ENCODE measurements at regions not wholly inside any gene's neighbourhood (a gene's known extent, or its start where the extent isn't known, plus 50 kb on each side); places are given as distances from the start of the nearest gene placed in this dataset.
A peak's percentile ranks its signal among the peaks of the same experiment; 100 is the strongest.

DNA sequence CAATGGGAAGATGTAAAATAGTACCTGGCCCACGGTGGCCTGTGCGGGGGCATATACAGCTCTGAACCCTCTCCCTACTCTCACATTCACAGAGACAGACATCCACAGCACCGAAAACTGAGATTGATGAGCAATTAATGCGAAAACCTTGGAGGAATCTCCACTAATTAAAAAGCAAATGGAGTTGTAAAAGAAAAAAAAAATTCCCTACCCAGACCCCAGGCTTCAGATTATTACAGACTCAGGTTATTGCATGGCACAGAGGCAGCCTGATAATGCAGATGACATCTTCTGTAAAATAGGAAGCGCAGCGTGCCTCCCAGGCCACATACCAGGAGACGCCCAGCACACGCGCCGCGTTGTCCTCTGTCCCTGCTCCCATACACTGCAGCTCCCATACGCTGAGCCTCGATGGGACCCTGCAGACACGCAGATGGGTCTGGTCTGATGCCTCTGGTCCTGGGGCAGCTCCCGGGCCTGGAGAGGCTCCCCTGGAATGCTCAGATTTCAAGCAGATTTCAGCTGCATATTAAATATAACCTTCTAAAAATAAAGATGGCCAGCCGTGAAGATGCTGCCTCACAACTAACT is 496.1 kb upstream of the MYT1L start:
- DNase-seq: no peak
- TF ChIP-seq, protein P1, sequence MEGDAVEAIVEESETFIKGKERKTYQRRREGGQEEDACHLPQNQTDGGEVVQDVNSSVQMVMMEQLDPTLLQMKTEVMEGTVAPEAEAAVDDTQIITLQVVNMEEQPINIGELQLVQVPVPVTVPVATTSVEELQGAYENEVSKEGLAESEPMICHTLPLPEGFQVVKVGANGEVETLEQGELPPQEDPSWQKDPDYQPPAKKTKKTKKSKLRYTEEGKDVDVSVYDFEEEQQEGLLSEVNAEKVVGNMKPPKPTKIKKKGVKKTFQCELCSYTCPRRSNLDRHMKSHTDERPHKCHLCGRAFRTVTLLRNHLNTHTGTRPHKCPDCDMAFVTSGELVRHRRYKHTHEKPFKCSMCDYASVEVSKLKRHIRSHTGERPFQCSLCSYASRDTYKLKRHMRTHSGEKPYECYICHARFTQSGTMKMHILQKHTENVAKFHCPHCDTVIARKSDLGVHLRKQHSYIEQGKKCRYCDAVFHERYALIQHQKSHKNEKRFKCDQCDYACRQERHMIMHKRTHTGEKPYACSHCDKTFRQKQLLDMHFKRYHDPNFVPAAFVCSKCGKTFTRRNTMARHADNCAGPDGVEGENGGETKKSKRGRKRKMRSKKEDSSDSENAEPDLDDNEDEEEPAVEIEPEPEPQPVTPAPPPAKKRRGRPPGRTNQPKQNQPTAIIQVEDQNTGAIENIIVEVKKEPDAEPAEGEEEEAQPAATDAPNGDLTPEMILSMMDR (IDR thresholded peaks at IDR 0.05; ENCODE audit: partially characterized antibody, unreplicated experiment): no peak
- Mint-ChIP-seq H3K4me3 (ENCODE audit: unreplicated experiment) (no peak overlapping the region), H3K27me3 (ENCODE audit: unreplicated experiment) (no peaks in the 10 kb centered on the region), H3K4me1 (ENCODE audit: low read depth, unreplicated experiment) (peaks cover 5% of the 10 kb centered on the region), H3K36me3 (ENCODE audit: unreplicated experiment) (peaks cover 11% of the 10 kb centered on the region), H3K9me3 (ENCODE audit: unreplicated experiment) (peaks cover 10% of the 10 kb centered on the region), H3K27ac (ENCODE audit: unreplicated experiment) (peak overlapping the region; percentile 39)

DNA sequence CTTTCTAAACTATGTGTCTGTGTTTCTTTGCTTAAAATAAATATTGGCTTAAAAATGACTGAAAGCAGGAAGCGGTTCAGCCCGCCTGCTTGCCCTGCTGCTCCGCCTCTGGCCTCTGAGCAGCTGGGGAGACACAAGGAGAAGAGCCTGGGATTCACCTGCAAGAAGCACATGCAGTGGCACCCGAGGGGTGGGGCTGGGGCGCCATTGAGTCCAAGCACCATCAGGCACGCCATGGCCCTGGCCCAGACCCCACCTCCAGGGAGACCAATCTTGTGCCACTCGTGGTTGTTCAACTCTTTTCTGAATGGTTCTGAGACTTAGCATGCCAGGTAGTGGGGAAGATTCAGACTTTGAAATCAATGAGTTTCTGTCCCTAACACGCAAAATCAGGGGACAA is 495.5 kb upstream of the MYT1L start:
- peaks cover 11% of the 10 kb centered on the region for H3K36me3 Mint-ChIP-seq (ENCODE audit: unreplicated experiment)
- H3K9me3 Mint-ChIP-seq (ENCODE audit: unreplicated experiment): peaks cover 10% of the 10 kb centered on the region
- H3K27ac Mint-ChIP-seq (ENCODE audit: unreplicated experiment): peak overlapping the region; percentile 39
- H3K4me1 Mint-ChIP-seq (ENCODE audit: low read depth, unreplicated experiment): peaks cover 4% of the 10 kb centered on the region
- TF ChIP-seq, protein P1 (IDR thresholded peaks at IDR 0.05; ENCODE audit: partially characterized antibody, unreplicated experiment): no peak
- no peaks in the 10 kb centered on the region for H3K27me3 Mint-ChIP-seq (ENCODE audit: unreplicated experiment)
- DNase-seq: no peak
- no peak overlapping the region for H3K4me3 Mint-ChIP-seq (ENCODE audit: unreplicated experiment)

DNA sequence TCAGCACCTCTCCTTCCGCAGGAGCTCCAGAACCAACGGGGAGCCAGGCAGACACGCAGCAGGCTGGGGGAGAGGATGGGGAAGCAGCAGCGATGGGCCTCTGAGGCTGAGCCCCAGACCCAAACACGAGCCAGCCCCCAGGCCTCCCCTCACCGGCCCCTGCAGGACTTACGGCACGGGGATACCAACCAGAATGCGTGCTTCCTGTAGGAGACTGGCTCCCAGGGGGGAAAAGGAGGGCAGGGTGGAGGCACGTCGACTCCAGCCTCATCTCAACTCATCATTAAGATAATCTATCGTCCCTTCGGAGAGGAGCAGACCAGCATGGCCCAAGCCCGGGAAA is 495.1 kb upstream of the MYT1L start:
- H3K27me3 Mint-ChIP-seq (ENCODE audit: unreplicated experiment): no peaks in the 10 kb centered on the region
- TF ChIP-seq, protein P1 (IDR thresholded peaks at IDR 0.05; ENCODE audit: partially characterized antibody, unreplicated experiment): no peak
- H3K4me3 Mint-ChIP-seq (ENCODE audit: unreplicated experiment): no peak overlapping the region
- H3K9me3 Mint-ChIP-seq (ENCODE audit: unreplicated experiment): peaks cover 10% of the 10 kb centered on the region
- no peak overlapping the region for H3K27ac Mint-ChIP-seq (ENCODE audit: unreplicated experiment)
- peaks cover 15% of the 10 kb centered on the region for H3K36me3 Mint-ChIP-seq (ENCODE audit: unreplicated experiment)
- no peaks in the 10 kb centered on the region for H3K4me1 Mint-ChIP-seq (ENCODE audit: low read depth, unreplicated experiment)
- no peak for DNase-seq

DNA sequence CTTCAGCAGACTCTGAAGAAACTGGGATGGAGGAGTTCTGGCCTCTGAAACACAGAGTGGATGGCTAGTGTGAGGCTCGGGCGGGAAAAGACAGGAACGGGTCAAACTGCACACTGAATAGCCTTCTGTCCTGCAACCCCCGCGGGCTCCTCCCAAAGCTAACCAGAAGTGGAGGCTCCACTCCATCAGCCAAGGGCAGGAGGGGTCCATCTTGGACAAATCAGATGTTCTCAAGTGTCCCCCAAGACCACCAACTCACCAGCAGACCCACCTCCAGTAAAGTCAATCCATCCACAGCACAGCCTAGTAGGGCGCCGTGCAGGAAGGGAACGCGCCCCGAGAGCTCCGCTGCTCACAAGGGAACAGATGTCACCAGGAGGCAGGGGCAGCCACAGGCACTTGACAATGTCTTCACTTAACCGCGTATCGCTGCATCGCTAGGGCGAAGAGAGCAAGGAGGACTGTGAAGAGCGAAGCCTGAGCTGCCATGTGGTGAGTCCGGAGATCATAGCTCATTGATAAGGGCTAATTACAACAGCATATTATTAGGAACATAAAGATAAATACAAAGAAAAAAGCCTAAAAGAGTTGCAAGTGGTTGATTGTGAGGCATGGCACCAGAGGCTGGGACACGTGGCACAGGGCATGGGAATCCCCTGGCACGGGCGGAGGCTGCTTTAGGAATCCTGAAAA is 494.6 kb upstream of the MYT1L start:
- H3K9me3 Mint-ChIP-seq (ENCODE audit: unreplicated experiment): peaks cover 10% of the 10 kb centered on the region
- no peak overlapping the region for H3K27ac Mint-ChIP-seq (ENCODE audit: unreplicated experiment)
- TF ChIP-seq, protein P1 (IDR thresholded peaks at IDR 0.05; ENCODE audit: partially characterized antibody, unreplicated experiment): no peak
- no peaks in the 10 kb centered on the region for H3K4me1 Mint-ChIP-seq (ENCODE audit: low read depth, unreplicated experiment)
- peaks cover 16% of the 10 kb centered on the region for H3K36me3 Mint-ChIP-seq (ENCODE audit: unreplicated experiment)
- no peak for DNase-seq
- no peak overlapping the region for H3K4me3 Mint-ChIP-seq (ENCODE audit: unreplicated experiment)
- H3K27me3 Mint-ChIP-seq (ENCODE audit: unreplicated experiment): no peaks in the 10 kb centered on the region

DNA sequence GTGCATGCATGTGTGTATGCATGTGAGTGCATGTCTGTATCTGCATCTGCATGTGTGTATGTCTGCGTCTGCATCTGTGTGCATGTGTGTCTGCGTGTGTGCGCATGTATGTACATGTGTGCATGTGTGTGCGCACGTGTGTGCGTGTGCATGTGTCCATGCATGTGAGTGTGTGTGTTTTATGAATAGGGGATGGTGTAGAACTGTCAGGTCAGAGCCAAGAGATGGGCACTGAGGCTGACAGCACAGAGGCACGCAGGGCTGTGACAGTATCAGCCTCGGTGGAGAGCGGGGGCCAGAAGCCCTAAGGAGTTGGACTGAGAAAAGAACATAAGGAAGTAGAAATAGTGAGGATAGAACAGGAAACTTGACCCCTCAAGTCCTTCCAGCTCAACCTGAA is 494.0 kb upstream of the MYT1L start:
- H3K4me1 Mint-ChIP-seq (ENCODE audit: low read depth, unreplicated experiment): no peaks in the 10 kb centered on the region
- H3K9me3 Mint-ChIP-seq (ENCODE audit: unreplicated experiment): peaks cover 12% of the 10 kb centered on the region
- TF ChIP-seq, protein P1 (IDR thresholded peaks at IDR 0.05; ENCODE audit: partially characterized antibody, unreplicated experiment): no peak
- no peak overlapping the region for H3K4me3 Mint-ChIP-seq (ENCODE audit: unreplicated experiment)
- no peaks in the 10 kb centered on the region for H3K27me3 Mint-ChIP-seq (ENCODE audit: unreplicated experiment)
- no peak overlapping the region for H3K27ac Mint-ChIP-seq (ENCODE audit: unreplicated experiment)
- no peak for DNase-seq
- H3K36me3 Mint-ChIP-seq (ENCODE audit: unreplicated experiment): peaks cover 16% of the 10 kb centered on the region

Data from glutamatergic neuron (in vitro differentiated cells).